GM12865 (cell line): ENCODE measurements at regions not wholly inside any gene's neighbourhood (a gene's known extent, or its start where the extent isn't known, plus 50 kb on each side); places are given as distances from the start of the nearest gene placed in this dataset.
A peak's percentile ranks its signal among the peaks of the same experiment; 100 is the strongest.

Source experiments
- DNase-seq: peaks from one replicate; pipeline ENCODE4 v3.0.0; 2010; ENCODE audit warnings: low read depth
- H3K4me3 ChIP-seq: 2 replicates; pipeline ENCODE4 v1.5.1; 2011; ENCODE audit warnings: mild to moderate bottlenecking, low read depth, low read length, control low read depth
- TF ChIP-seq, protein P1 (sequence below): IDR thresholded peaks from 2 replicates; pipeline ENCODE4 v1.5.1; 2011; ENCODE audit warnings: low read length, control low read depth, low read depth, inconsistent platforms; ENCODE audit not compliant: insufficient read depth; ENCODE audit errors: missing control alignments

DNA sequence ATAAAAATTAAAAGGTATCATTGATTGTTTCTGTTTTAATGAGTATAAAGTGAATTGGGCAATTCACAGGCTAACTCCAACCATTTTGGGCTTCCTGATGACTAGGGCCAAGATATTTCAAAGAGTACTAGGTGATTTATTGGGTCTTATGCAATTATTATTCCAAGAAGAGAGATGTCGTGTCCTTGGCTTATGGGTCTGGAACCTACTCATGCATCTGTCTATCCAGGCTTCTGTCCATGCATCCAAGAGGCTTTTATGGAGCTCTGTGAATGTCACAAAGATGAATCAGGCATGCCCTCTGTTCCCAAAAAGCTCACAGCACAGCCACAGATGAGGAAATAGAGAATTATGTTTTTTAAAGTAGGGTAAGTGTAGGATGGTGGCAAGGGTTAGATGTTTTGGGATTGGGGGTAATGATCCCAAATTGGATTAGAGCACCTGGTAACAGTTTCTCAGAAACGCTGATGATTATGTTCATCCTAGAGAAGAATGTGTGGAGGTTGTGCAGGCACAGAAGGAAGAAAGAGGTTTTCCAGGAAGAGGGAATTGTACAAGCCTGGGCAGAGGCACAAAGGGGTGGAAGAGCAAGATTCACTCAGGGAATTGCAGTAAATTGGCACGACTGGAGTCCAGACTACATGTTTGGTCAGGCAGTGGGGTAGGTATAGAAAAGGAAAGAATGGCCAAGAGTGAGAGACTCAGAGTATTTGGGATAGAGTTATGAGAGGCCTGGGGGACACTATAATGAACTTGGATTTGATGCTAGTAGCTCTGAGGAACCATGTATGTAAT is 83.0 kb upstream of the TNC start:
- no peak for DNase-seq
- TF ChIP-seq, protein P1, sequence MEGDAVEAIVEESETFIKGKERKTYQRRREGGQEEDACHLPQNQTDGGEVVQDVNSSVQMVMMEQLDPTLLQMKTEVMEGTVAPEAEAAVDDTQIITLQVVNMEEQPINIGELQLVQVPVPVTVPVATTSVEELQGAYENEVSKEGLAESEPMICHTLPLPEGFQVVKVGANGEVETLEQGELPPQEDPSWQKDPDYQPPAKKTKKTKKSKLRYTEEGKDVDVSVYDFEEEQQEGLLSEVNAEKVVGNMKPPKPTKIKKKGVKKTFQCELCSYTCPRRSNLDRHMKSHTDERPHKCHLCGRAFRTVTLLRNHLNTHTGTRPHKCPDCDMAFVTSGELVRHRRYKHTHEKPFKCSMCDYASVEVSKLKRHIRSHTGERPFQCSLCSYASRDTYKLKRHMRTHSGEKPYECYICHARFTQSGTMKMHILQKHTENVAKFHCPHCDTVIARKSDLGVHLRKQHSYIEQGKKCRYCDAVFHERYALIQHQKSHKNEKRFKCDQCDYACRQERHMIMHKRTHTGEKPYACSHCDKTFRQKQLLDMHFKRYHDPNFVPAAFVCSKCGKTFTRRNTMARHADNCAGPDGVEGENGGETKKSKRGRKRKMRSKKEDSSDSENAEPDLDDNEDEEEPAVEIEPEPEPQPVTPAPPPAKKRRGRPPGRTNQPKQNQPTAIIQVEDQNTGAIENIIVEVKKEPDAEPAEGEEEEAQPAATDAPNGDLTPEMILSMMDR, result no peak
- no peak overlapping the region for H3K4me3 ChIP-seq

DNA sequence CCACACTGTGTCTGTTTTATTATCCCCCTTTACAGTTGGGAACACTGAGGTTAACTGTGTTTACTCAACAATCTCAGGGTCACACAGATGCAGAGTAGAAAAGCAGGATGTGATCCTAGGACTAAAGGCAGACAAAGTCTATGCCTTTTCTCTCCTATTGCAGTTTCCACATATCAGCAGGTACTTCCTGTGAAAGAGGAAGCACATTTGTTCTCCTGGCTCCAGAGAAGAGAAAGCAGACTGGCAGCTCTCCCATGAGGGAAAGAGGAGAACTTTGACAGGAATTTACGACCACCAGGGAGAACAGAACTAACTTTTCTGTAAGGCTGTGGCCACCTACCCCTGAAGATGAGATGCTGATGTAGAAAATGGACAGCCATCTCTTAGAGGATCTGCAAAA is 84.2 kb upstream of the TNC start:
- no peak for DNase-seq
- TF ChIP-seq, protein P1, result no peak
- no peak overlapping the region for H3K4me3 ChIP-seq

DNA sequence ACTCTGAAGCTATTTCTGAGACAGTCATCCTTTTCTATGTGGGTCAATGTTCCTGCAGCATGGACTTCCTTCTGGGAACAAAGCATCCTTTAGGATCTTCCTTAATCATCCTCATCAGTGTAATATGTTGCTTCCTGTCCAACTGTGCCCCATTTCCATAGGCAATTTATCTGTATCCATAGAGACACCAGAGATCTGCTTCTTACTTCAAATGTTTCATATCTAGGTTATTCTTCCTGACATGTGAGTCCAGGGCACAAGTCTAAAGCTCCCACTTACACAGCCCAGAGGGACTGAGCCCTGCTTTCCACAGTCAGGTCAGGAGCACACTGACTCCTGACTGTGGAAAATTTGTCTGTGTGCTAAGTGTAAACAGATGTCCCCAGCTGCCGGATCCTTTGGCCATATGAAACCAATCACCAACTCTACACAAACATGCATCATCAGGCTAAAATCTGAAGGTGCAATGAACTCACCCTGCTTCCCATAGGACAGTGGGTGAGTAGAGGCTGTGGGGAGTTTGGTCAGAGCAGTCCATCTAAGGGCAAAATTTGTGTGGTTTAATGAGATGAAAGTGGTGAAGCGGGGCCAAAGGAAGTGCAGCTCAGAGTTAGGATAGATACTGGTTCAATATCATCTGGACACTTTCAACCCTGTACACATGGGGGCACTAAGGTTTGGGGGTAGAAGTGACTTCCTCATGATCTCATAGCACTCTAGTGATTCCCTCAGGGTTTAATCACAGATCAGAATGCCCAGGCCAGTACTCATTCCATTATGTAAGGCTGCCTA is 85.2 kb upstream of the TNC start:
- TF ChIP-seq, protein P1, result no peak
- no peak overlapping the region for H3K4me3 ChIP-seq
- DNase-seq, result peak; percentile 7

DNA sequence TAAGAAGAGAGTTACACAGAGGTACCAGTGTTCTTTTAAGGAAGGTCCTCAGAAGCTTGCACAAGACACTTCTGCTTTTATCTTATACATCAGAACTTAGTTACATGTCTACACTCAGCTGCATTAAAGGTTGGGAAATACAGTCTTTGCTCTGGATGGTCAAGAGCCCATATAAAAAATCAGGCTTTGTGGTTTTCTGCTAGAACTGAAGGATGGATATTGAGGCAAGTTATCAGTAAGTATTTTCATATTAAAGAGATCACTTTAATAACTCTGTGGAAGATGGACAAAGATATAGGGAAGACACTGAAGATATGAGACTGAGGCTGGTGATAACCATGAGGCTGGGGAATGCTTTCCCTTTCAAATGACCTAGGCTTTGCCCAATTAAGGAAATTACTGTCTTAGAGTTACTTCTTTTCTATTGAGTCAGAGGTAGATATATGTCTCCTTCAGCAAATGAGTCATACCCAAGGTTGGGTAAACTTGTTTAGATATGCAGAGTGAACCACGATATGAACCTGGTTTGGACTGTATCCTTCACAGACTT is 87.0 kb upstream of the TNC start:
- TF ChIP-seq, protein P1, result no peak
- peak; percentile 51 for DNase-seq
- H3K4me3 ChIP-seq, result no peak overlapping the region

DNA sequence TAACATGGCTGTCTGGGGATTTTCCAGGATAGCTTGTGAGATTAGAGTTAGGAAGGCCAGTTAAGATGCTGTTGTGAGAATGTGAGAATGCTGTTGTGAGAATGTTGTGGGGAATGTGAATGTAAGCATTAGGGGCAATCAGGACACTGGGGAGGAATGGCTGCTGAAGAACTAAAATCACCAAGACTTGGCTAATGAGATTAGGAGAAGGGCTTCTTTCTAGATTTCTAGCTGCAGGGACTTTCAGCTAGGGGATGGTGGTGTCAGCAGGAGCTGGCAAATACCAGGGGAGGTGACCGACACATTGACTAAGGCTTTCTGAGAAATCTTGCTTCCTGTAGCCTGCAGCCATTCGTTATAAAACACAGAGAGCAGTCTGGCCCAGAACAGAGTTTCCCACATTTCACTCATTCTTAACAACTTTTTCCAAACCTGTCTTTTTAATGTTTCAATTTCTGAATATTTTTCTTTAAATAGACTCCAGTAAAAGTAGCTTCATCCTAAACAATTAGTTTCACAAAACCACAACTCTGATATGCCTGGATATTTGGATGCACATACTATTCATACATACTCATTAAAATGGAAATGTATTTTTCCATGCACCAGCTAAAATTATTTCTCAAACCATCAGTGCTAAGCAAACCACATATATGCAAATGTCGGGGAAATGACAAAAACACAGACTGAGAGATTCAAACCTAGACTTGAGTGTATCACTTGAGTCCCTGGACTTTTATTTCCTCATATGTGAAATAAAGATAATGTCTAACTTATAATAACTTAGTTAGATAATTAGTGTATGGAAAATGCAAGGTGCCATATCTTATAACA is 89.3 kb upstream of the TNC start:
- DNase-seq, result peak; percentile 65
- no peak overlapping the region for H3K4me3 ChIP-seq
- TF ChIP-seq, protein P1, result no peak

DNA sequence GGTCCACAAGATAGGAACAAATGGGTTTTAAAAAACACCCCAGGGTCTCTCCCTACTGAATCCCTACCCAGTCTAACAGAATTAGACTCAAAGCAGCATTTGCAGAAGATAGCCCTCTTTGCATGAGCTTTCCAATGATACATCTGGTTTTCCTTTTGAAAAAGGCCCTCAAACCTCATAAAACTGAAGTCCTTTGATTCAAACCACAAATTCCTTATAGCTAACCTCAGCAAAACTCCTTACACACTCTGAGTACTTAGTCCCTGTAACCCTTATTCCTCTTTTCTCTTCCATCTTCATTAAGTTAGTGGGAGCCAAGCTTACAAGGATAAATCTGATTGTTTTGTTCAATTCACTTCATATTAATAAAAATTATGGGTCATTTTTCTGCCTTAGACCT is 90.5 kb upstream of the TNC start:
- TF ChIP-seq, protein P1, result no peak
- H3K4me3 ChIP-seq, result no peak overlapping the region
- no peak for DNase-seq
